Mesenchymal stem cell (in vitro differentiated cells and primary cell): ENCODE measurements at regions not wholly inside any gene's neighbourhood (a gene's known extent, or its start where the extent isn't known, plus 50 kb on each side); places are given as distances from the start of the nearest gene placed in this dataset.

Source experiments
- DNase-seq: peaks from one replicate; pipeline ENCODE4 v3.0.0-alpha.2; 2013
- H2AFZ ChIP-seq: one replicate; pipeline ENCODE4 v1.6.1; 2013; ENCODE audit warnings: low read depth, mild to moderate bottlenecking, control low read depth, inconsistent platforms, low read length, moderate library complexity
- H2AK5ac ChIP-seq: 2 replicates; pipeline ENCODE4 v1.6.1; 2013; ENCODE audit warnings: low read length, moderate library complexity, mild to moderate bottlenecking, inconsistent platforms; ENCODE audit not compliant: severe bottlenecking
- H2BK120ac ChIP-seq: one replicate; pipeline ENCODE4 v1.6.1; 2013; ENCODE audit warnings: low read depth, mild to moderate bottlenecking, inconsistent platforms, low read length, moderate library complexity
- H2BK12ac ChIP-seq, 2 experiments: one replicate each; pipeline ENCODE4 v1.6.1; 2013; ENCODE audit warnings: inconsistent platforms in 2 of 2, low read length in 2 of 2, mild to moderate bottlenecking in 2 of 2, moderate library complexity in 2 of 2, control low read depth in 1 of 2
- H2BK15ac ChIP-seq: one replicate; pipeline ENCODE4 v1.6.1; 2013; ENCODE audit warnings: mild to moderate bottlenecking, low read depth, inconsistent platforms; ENCODE audit not compliant: poor library complexity, severe bottlenecking
- H2BK5ac ChIP-seq: 2 replicates; pipeline ENCODE4 v1.6.1; 2013; ENCODE audit warnings: low read depth, mild to moderate bottlenecking, low read length, control low read depth, inconsistent platforms; ENCODE audit not compliant: poor library complexity, severe bottlenecking
- H3K14ac ChIP-seq, 2 experiments: one replicate each; pipeline ENCODE4 v1.6.1; 2013; ENCODE audit warnings: inconsistent platforms in 2 of 2, low read length in 2 of 2, control low read depth in 1 of 2, mild to moderate bottlenecking in 1 of 2, moderate library complexity in 1 of 2
- H3K18ac ChIP-seq, 2 experiments: one replicate each; pipeline ENCODE4 v1.6.1; 2013; ENCODE audit warnings: inconsistent platforms in 2 of 2, low read length in 2 of 2, control low read depth in 1 of 2, low read depth in 1 of 2, mild to moderate bottlenecking in 1 of 2
- H3K23ac ChIP-seq, 2 experiments: one replicate each; pipeline ENCODE4 v1.6.1; 2013; ENCODE audit warnings: inconsistent platforms in 2 of 2, low read length in 2 of 2, mild to moderate bottlenecking in 2 of 2, moderate library complexity in 2 of 2, control low read depth in 1 of 2
- H3K27ac ChIP-seq: 2 replicates; pipeline ENCODE4 v1.5.1; 2013; ENCODE audit warnings: mild to moderate bottlenecking, moderate library complexity, low read length, control low read depth, inconsistent platforms; ENCODE audit not compliant: poor library complexity, severe bottlenecking
- H3K27me3 ChIP-seq, 2 experiments: 2 replicates each; pipeline versions ENCODE4 v1.6.1 to v1.7.0; 2013; ENCODE audit warnings: low read length in 2 of 2, mild to moderate bottlenecking in 2 of 2, moderate library complexity in 2 of 2, control low read depth in 1 of 2, inconsistent platforms in 1 of 2; ENCODE audit not compliant: control insufficient read depth in 1 of 2, insufficient read depth in 1 of 2
- H3K36me3 ChIP-seq, 2 experiments: 2 replicates each; pipeline versions ENCODE4 v1.6.1 to v1.7.0; 2013; ENCODE audit warnings: low read length in 2 of 2, control low read depth in 1 of 2, inconsistent platforms in 1 of 2, low read depth in 1 of 2, mild to moderate bottlenecking in 1 of 2; ENCODE audit not compliant: insufficient read depth in 2 of 2, control insufficient read depth in 1 of 2
- H3K4ac ChIP-seq, 2 experiments: one replicate each; pipeline ENCODE4 v1.6.1; 2013; ENCODE audit warnings: inconsistent platforms in 2 of 2, low read length in 2 of 2, mild to moderate bottlenecking in 2 of 2, moderate library complexity in 2 of 2, control low read depth in 1 of 2, low read depth in 1 of 2
- H3K4me1 ChIP-seq: 2 replicates; pipeline ENCODE4 v1.6.1; 2013; ENCODE audit warnings: low read depth, low read length, control low read depth; ENCODE audit not compliant: control insufficient read depth, insufficient read depth
- H3K4me2 ChIP-seq: 2 replicates; pipeline ENCODE4 v1.6.1; 2013; ENCODE audit warnings: low read length, mild to moderate bottlenecking, inconsistent platforms; ENCODE audit not compliant: poor library complexity, severe bottlenecking
- H3K4me3 ChIP-seq, 2 experiments: 2 replicates each; pipeline versions ENCODE4 v1.5.1 to v1.7.0; 2013; ENCODE audit warnings: low read length in 2 of 2, mild to moderate bottlenecking in 2 of 2, control low read depth in 1 of 2, low read depth in 1 of 2; ENCODE audit not compliant: insufficient read depth in 1 of 2
- H3K79me1 ChIP-seq: replicated peaks from 2 replicates; pipeline ENCODE4 v1.6.1; 2013; ENCODE audit warnings: mild to moderate bottlenecking, control low read depth, low read length, inconsistent platforms; ENCODE audit not compliant: poor library complexity, severe bottlenecking
- H3K9ac ChIP-seq: 2 replicates; pipeline ENCODE4 v1.7.0; 2013; ENCODE audit warnings: mild to moderate bottlenecking, low read length, moderate library complexity
- H3K9me3 ChIP-seq: 2 replicates; pipeline ENCODE4 v1.7.0; 2013; ENCODE audit warnings: mild to moderate bottlenecking, low read length; ENCODE audit not compliant: control insufficient read depth
- H4K8ac ChIP-seq: one replicate; pipeline ENCODE4 v1.6.1; 2013; ENCODE audit warnings: inconsistent platforms, mild to moderate bottlenecking, low read length, moderate library complexity
- H4K91ac ChIP-seq: one replicate; pipeline ENCODE4 v1.6.1; 2013; ENCODE audit warnings: mild to moderate bottlenecking, low read length, inconsistent platforms
- WGBS: methylation state at CpG from one replicate; pipeline ENCODE4 v1.1.7; 2013; ENCODE audit warnings: mixed read lengths; 5-methylcytosine and 5-hydroxymethylcytosine counted together

GRCh38 chr10:108616559-108617285 is 1306.6 kb downstream of the XPNPEP1 start:
- H3K23ac ChIP-seq = no peak overlapping the region
- no peaks in the 10 kb centered on the region for H3K4me1 ChIP-seq
- no peak overlapping the region for H2BK5ac ChIP-seq
- no peak overlapping the region for H3K14ac ChIP-seq
- no peak overlapping the region for H4K8ac ChIP-seq
- no peak overlapping the region for H2BK120ac ChIP-seq
- H3K18ac ChIP-seq = no peak overlapping the region
- no peaks in the 10 kb centered on the region for H3K79me1 ChIP-seq
- H3K36me3 ChIP-seq = no peaks in the 10 kb centered on the region
- no peaks in the 10 kb centered on the region for H3K9me3 ChIP-seq
- H2BK12ac ChIP-seq = no peak overlapping the region
- DNase-seq = no peak
- H3K4me3 ChIP-seq = no peak overlapping the region
- H2AFZ ChIP-seq = no peak overlapping the region
- 93% methylated on average over 5 of the region's 6 CpGs for WGBS
- no peak overlapping the region for H4K91ac ChIP-seq
- H3K9ac ChIP-seq = no peak overlapping the region
- no peaks in the 10 kb centered on the region for H3K27me3 ChIP-seq
- no peak overlapping the region for H2AK5ac ChIP-seq
- no peak overlapping the region for H3K4me2 ChIP-seq
- no peak overlapping the region for H3K27ac ChIP-seq
- H3K4ac ChIP-seq = no peak overlapping the region
- no peak overlapping the region for H2BK15ac ChIP-seq

- 71% methylated on average over 2 of the region's 3 CpGs for WGBS
- no peaks in the 10 kb centered on the region for H3K9me3 ChIP-seq
- no peak for DNase-seq
- H3K18ac ChIP-seq = no peak overlapping the region
- no peak overlapping the region for H3K27ac ChIP-seq
- no peak overlapping the region for H3K4ac ChIP-seq
- H2AK5ac ChIP-seq = no peak overlapping the region
- H2BK120ac ChIP-seq = no peak overlapping the region
- H3K4me2 ChIP-seq = no peak overlapping the region
- no peak overlapping the region for H2BK5ac ChIP-seq
- no peak overlapping the region for H3K9ac ChIP-seq
- H3K79me1 ChIP-seq = no peaks in the 10 kb centered on the region
- H4K8ac ChIP-seq = no peak overlapping the region
- H2BK12ac ChIP-seq = no peak overlapping the region
- H3K14ac ChIP-seq = no peak overlapping the region
- H3K4me3 ChIP-seq = no peak overlapping the region
- H2BK15ac ChIP-seq = no peak overlapping the region
- H3K23ac ChIP-seq = no peak overlapping the region
- H2AFZ ChIP-seq = no peak overlapping the region
- H3K27me3 ChIP-seq = no peaks in the 10 kb centered on the region
- H3K36me3 ChIP-seq = no peaks in the 10 kb centered on the region
- H4K91ac ChIP-seq = no peak overlapping the region
- no peaks in the 10 kb centered on the region for H3K4me1 ChIP-seq
These were observed 1307.6 kb downstream of the XPNPEP1 start for GRCh38 chr10:108615576-108616320.

GRCh38 chr10:108612485-108612884 is 1310.8 kb downstream of the XPNPEP1 start:
- H3K18ac ChIP-seq = no peak overlapping the region
- no peak overlapping the region for H3K23ac ChIP-seq
- no peaks in the 10 kb centered on the region for H3K27me3 ChIP-seq
- peaks cover 3% of the 10 kb centered on the region for H3K9me3 ChIP-seq
- H3K27ac ChIP-seq = no peak overlapping the region
- no peak overlapping the region for H3K4me3 ChIP-seq
- no peak overlapping the region for H4K91ac ChIP-seq
- no peak for DNase-seq
- no peaks in the 10 kb centered on the region for H3K79me1 ChIP-seq
- no peak overlapping the region for H2AK5ac ChIP-seq
- H3K4ac ChIP-seq = no peak overlapping the region
- H2BK12ac ChIP-seq = no peak overlapping the region
- no peak overlapping the region for H2BK15ac ChIP-seq
- no peak overlapping the region for H3K14ac ChIP-seq
- H2BK5ac ChIP-seq = no peak overlapping the region
- 56% methylated on average over 1 of the region's 3 CpGs for WGBS
- H3K4me2 ChIP-seq = no peak overlapping the region
- no peak overlapping the region for H2AFZ ChIP-seq
- H3K9ac ChIP-seq = no peak overlapping the region
- no peaks in the 10 kb centered on the region for H3K36me3 ChIP-seq
- no peak overlapping the region for H2BK120ac ChIP-seq
- no peak overlapping the region for H4K8ac ChIP-seq
- no peaks in the 10 kb centered on the region for H3K4me1 ChIP-seq

GRCh38 chr10:108608860-108609259 is 1314.5 kb downstream of the XPNPEP1 start:
- Histone ChIP-seq H3K4me2 (no peak overlapping the region), H3K18ac (no peak overlapping the region), H3K4me3 (no peak overlapping the region), H2AFZ (no peak overlapping the region), H3K27ac (no peak overlapping the region), H2BK12ac (no peak overlapping the region), H2BK15ac (no peak overlapping the region), H3K23ac (no peak overlapping the region), H3K79me1 (no peaks in the 10 kb centered on the region), H2BK120ac (no peak overlapping the region), H4K91ac (no peak overlapping the region), H3K9me3 (peaks cover 3% of the 10 kb centered on the region), H3K9ac (no peak overlapping the region), H2BK5ac (no peak overlapping the region), H4K8ac (no peak overlapping the region), H3K14ac (no peak overlapping the region), H3K27me3 (no peaks in the 10 kb centered on the region), H3K4me1 (no peaks in the 10 kb centered on the region), H3K36me3 (no peaks in the 10 kb centered on the region), H2AK5ac (no peak overlapping the region), H3K4ac (no peak overlapping the region)
- no CpG with 5 or more reads among the region's 1 CpG for WGBS
- no peak for DNase-seq
